ENCODE measurements at regions not wholly inside any gene's neighbourhood (a gene's known extent, or its start where the extent isn't known, plus 50 kb on each side); places are given as distances from the start of the nearest gene placed in this dataset.

DNA sequence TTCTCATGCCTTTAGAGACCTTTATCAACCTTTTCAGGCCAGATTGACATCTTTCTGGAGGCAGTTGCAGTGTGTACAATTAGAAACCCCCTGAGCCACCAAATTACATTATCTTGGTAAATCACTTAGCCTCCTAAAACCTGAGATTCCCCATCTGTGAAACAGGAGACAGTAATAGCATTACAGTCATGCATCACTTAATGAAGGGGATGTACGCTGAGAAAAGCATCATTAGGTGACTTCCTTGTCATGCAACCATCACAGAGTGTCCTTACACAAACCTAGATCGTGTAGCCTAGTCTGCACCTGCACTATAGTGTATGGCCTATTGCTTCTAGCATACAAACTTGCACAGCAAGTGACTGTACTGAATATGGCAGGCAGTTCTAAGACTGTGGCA is 400.8 kb upstream of the CNTN3 start:
- POLR2A ChIA-PET, result no interaction called here
- H3K36me3 ChIP-seq (ENCODE audit: control insufficient read depth in 1 of 2, insufficient read depth in 2 of 2, low read length in 2 of 2), result no peaks in the 10 kb centered on the region; a peak in 1 of 4 replicates
- no peaks in the 10 kb centered on the region for H3K27me3 ChIP-seq (ENCODE audit: insufficient read depth, low read length)
- no peaks in the 10 kb centered on the region for H3K9me2 ChIP-seq (ENCODE audit: insufficient read depth)
- H2AFZ ChIP-seq (ENCODE audit: low read depth, low read length, poor library complexity, severe bottlenecking), result no peak overlapping the region
- H3K9ac ChIP-seq (ENCODE audit: low read length), result no peak overlapping the region
- no peaks in the 10 kb centered on the region for H3K79me2 ChIP-seq (ENCODE audit: insufficient read depth, low read length)
- peaks cover 0 to 29% of the 10 kb centered on the region in 2 experiments; a peak in 2 of 4 replicates for H3K9me3 ChIP-seq (ENCODE audit: control insufficient read depth in 1 of 2, insufficient read depth in 1 of 2, low read depth in 1 of 2, low read length in 2 of 2)
- RAD21 ChIA-PET (ENCODE audit: low non-redundant PET in 1 of 2, low total read pairs in 2 of 2, uncharacterized antibody in 2 of 2, unreplicated experiment in 2 of 2), result no interaction called here
- no TSS peak for BruUV-seq (replicated peaks)
- no peaks in the 10 kb centered on the region for H4K20me1 ChIP-seq (ENCODE audit: insufficient read depth)
- CTCF ChIA-PET, result no interaction called here
- H3K4me1 ChIP-seq (ENCODE audit: control insufficient read depth in 1 of 2, insufficient read depth in 2 of 2, low read length in 2 of 2), result no peaks in the 10 kb centered on the region
- H3K4me3 ChIP-seq (replicated peaks in 1 of 2; ENCODE audit: low read depth in 1 of 2, low read length in 2 of 2), result no peak overlapping the region
- ATAC-seq (no peak), DNase-seq (ENCODE audit: low read depth, low spot score) (no peak)
- TF ChIP-seq, protein P1, sequence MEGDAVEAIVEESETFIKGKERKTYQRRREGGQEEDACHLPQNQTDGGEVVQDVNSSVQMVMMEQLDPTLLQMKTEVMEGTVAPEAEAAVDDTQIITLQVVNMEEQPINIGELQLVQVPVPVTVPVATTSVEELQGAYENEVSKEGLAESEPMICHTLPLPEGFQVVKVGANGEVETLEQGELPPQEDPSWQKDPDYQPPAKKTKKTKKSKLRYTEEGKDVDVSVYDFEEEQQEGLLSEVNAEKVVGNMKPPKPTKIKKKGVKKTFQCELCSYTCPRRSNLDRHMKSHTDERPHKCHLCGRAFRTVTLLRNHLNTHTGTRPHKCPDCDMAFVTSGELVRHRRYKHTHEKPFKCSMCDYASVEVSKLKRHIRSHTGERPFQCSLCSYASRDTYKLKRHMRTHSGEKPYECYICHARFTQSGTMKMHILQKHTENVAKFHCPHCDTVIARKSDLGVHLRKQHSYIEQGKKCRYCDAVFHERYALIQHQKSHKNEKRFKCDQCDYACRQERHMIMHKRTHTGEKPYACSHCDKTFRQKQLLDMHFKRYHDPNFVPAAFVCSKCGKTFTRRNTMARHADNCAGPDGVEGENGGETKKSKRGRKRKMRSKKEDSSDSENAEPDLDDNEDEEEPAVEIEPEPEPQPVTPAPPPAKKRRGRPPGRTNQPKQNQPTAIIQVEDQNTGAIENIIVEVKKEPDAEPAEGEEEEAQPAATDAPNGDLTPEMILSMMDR (IDR thresholded peaks at IDR 0.05 in 2 of 3, conservative IDR thresholded peaks at IDR 0.05 in 1 of 3; ENCODE audit: borderline replicate concordance in 1 of 3, insufficient read depth in 1 of 3, low read depth in 2 of 3, low read length in 2 of 3), result no peak
- TF ChIP-seq POLR2A (IDR thresholded peaks at IDR 0.05; ENCODE audit: borderline replicate concordance, extremely low read depth, insufficient read depth, insufficient read length), result no peak
- TF ChIP-seq, protein P2, sequence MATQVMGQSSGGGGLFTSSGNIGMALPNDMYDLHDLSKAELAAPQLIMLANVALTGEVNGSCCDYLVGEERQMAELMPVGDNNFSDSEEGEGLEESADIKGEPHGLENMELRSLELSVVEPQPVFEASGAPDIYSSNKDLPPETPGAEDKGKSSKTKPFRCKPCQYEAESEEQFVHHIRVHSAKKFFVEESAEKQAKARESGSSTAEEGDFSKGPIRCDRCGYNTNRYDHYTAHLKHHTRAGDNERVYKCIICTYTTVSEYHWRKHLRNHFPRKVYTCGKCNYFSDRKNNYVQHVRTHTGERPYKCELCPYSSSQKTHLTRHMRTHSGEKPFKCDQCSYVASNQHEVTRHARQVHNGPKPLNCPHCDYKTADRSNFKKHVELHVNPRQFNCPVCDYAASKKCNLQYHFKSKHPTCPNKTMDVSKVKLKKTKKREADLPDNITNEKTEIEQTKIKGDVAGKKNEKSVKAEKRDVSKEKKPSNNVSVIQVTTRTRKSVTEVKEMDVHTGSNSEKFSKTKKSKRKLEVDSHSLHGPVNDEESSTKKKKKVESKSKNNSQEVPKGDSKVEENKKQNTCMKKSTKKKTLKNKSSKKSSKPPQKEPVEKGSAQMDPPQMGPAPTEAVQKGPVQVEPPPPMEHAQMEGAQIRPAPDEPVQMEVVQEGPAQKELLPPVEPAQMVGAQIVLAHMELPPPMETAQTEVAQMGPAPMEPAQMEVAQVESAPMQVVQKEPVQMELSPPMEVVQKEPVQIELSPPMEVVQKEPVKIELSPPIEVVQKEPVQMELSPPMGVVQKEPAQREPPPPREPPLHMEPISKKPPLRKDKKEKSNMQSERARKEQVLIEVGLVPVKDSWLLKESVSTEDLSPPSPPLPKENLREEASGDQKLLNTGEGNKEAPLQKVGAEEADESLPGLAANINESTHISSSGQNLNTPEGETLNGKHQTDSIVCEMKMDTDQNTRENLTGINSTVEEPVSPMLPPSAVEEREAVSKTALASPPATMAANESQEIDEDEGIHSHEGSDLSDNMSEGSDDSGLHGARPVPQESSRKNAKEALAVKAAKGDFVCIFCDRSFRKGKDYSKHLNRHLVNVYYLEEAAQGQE (IDR thresholded peaks at IDR 0.05; ENCODE audit: low read depth), result no peak
- TF ChIP-seq POLR2AphosphoS5 (IDR thresholded peaks at IDR 0.05; ENCODE audit: low read depth, low read length), result no peak
- TF ChIP-seq EZH2 (IDR thresholded peaks at IDR 0.05), result no peak
- no peak for TF ChIP-seq CEBPB (IDR thresholded peaks at IDR 0.05; ENCODE audit: low read depth)
- TF ChIP-seq EGR1 (IDR thresholded peaks at IDR 0.05; ENCODE audit: low read depth), result no peak
- no peak for TF ChIP-seq ZFX (IDR thresholded peaks at IDR 0.05)
- TF ChIP-seq CBX3 (IDR thresholded peaks at IDR 0.05; ENCODE audit: low read depth), result no peak
- TF ChIP-seq ZNF274 (IDR thresholded peaks at IDR 0.05; ENCODE audit: low read depth, low read length), result no peak
- TF ChIP-seq, protein P3, sequence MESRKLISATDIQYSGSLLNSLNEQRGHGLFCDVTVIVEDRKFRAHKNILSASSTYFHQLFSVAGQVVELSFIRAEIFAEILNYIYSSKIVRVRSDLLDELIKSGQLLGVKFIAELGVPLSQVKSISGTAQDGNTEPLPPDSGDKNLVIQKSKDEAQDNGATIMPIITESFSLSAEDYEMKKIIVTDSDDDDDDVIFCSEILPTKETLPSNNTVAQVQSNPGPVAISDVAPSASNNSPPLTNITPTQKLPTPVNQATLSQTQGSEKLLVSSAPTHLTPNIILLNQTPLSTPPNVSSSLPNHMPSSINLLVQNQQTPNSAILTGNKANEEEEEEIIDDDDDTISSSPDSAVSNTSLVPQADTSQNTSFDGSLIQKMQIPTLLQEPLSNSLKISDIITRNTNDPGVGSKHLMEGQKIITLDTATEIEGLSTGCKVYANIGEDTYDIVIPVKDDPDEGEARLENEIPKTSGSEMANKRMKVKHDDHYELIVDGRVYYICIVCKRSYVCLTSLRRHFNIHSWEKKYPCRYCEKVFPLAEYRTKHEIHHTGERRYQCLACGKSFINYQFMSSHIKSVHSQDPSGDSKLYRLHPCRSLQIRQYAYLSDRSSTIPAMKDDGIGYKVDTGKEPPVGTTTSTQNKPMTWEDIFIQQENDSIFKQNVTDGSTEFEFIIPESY (IDR thresholded peaks at IDR 0.05; ENCODE audit: extremely low read depth, insufficient replicate concordance, low read length), result no peak
- TF ChIP-seq YY1 (IDR thresholded peaks at IDR 0.05; ENCODE audit: extremely low read depth, insufficient replicate concordance, low read depth, low read length), result no peak
- TF ChIP-seq SRF (IDR thresholded peaks at IDR 0.05; ENCODE audit: low read depth), result no peak
- TF ChIP-seq TCF7L2 (IDR thresholded peaks at IDR 0.05; ENCODE audit: borderline replicate concordance, extremely low read depth, insufficient read depth, insufficient read length), result no peak
- no peak for TF ChIP-seq ELF1 (IDR thresholded peaks at IDR 0.05; ENCODE audit: borderline replicate concordance, low read depth)
- no peak for TF ChIP-seq JUND (IDR thresholded peaks at IDR 0.05)
- no peak for TF ChIP-seq SP1 (IDR thresholded peaks at IDR 0.05; ENCODE audit: low read depth)
- TF ChIP-seq FOSL1 (IDR thresholded peaks at IDR 0.05; ENCODE audit: low read depth), result no peak
- no peak for TF ChIP-seq MAX (IDR thresholded peaks at IDR 0.05)
- no peak overlapping the region for H3K4me2 ChIP-seq (ENCODE audit: low read length)
- H3K27ac ChIP-seq (ENCODE audit: low read depth, low read length), result no peak overlapping the region
- intact Hi-C loops (cut with micrococcal nuclease), result no loop called here

All from HCT116 (cell line).